ENCODE measurements at regions not wholly inside any gene's neighbourhood (a gene's known extent, or its start where the extent isn't known, plus 50 kb on each side); places are given as distances from the start of the nearest gene placed in this dataset.
"Not testable (repeated sequence)": the region's sequence is repeated elsewhere in the genome, so short reads cannot be mapped to it uniquely, and the experiment has no call there.

GRCh38 chr15:25173241-25174028 is 218.6 kb downstream of the SNRPN start:
- no peak overlapping the region for H3K4me3 ChIP-seq (ENCODE audit: control insufficient read depth, low read depth, low read length)
- TF ChIP-seq, protein P1, sequence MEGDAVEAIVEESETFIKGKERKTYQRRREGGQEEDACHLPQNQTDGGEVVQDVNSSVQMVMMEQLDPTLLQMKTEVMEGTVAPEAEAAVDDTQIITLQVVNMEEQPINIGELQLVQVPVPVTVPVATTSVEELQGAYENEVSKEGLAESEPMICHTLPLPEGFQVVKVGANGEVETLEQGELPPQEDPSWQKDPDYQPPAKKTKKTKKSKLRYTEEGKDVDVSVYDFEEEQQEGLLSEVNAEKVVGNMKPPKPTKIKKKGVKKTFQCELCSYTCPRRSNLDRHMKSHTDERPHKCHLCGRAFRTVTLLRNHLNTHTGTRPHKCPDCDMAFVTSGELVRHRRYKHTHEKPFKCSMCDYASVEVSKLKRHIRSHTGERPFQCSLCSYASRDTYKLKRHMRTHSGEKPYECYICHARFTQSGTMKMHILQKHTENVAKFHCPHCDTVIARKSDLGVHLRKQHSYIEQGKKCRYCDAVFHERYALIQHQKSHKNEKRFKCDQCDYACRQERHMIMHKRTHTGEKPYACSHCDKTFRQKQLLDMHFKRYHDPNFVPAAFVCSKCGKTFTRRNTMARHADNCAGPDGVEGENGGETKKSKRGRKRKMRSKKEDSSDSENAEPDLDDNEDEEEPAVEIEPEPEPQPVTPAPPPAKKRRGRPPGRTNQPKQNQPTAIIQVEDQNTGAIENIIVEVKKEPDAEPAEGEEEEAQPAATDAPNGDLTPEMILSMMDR (IDR thresholded peaks at IDR 0.05; ENCODE audit: control insufficient read depth, insufficient read depth, low read depth, low read length, missing control alignments), result no peak
- no peak for DNase-seq (ENCODE audit: low read depth)

DNA sequence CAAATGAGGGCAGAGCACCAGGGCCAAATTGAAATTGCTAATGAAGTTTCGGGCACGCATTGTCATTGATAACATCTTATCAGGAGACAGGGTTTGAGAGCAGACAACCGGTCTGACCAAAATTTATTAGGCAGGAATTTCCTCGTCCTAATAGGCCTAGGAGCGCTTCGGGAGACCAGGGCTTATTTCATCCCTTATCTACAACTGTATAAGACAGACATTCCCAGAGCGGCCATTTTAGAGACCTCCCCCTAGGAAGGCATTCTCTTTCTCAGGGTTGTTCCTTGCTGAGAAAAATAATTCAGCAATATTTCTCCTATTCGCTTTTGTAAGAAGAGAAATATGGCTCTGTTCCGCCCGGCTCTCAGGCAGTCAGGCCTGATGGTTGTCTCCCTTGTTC is 219.4 kb downstream of the SNRPN start:
- H3K4me3 ChIP-seq (ENCODE audit: control insufficient read depth, low read depth, low read length); DNase-seq (ENCODE audit: low read depth): not testable (repeated sequence)

GRCh38 chr15:25175033-25175788 is 220.4 kb downstream of the SNRPN start:
- no peak for DNase-seq (ENCODE audit: low read depth)
- TF ChIP-seq, protein P1 (IDR thresholded peaks at IDR 0.05; ENCODE audit: control insufficient read depth, insufficient read depth, low read depth, low read length, missing control alignments), result no peak
- no peak overlapping the region for H3K4me3 ChIP-seq (ENCODE audit: control insufficient read depth, low read depth, low read length)

DNA sequence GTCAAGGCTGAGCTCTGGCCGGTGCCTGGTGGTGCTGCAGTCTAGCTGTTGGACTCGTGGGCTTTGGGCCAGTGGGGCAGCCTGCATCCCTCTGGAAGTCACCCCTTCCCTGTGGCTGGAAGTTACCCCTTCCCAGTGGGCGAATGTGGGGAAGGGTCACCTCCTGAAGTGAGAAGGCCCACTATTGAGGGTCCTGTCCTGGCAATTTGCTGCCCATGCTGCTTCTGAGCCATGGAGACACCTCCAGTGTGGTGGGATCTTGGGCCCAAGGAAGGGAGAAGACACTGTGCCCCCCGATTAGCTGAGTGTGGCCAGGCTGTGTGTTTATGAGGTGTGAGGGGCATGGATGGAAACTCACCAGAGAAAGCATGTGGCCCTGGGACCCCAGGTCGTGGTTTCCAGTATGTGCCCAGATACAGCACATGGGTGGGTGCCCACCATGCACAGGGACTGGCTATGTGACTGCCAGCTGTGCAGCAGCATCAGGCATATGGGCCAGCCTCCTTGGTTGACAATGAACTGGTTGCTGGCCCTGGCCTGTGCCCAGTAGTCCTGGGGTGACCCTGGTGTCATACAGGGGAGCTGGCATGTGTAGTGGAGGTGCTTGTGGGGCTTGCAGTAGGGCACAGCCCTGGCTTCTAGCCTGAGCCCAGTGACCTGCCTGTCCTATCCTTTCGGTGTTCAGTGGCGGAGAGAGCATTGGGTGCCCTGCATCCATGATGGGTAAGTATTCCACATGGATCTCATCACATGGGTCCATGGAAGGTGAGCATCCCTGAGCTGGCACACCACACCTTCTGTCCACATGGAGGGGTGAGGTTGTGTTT is 221.2 kb downstream of the SNRPN start:
- TF ChIP-seq, protein P1 (IDR thresholded peaks at IDR 0.05; ENCODE audit: control insufficient read depth, insufficient read depth, low read depth, low read length, missing control alignments), result no peak
- DNase-seq (ENCODE audit: low read depth), result no peak
- no peak overlapping the region for H3K4me3 ChIP-seq (ENCODE audit: control insufficient read depth, low read depth, low read length)

GRCh38 chr15:25176616-25176923 is 221.8 kb downstream of the SNRPN start:
- DNase-seq (ENCODE audit: low read depth), result no peak
- TF ChIP-seq, protein P1 (IDR thresholded peaks at IDR 0.05; ENCODE audit: control insufficient read depth, insufficient read depth, low read depth, low read length, missing control alignments), result no peak

DNA sequence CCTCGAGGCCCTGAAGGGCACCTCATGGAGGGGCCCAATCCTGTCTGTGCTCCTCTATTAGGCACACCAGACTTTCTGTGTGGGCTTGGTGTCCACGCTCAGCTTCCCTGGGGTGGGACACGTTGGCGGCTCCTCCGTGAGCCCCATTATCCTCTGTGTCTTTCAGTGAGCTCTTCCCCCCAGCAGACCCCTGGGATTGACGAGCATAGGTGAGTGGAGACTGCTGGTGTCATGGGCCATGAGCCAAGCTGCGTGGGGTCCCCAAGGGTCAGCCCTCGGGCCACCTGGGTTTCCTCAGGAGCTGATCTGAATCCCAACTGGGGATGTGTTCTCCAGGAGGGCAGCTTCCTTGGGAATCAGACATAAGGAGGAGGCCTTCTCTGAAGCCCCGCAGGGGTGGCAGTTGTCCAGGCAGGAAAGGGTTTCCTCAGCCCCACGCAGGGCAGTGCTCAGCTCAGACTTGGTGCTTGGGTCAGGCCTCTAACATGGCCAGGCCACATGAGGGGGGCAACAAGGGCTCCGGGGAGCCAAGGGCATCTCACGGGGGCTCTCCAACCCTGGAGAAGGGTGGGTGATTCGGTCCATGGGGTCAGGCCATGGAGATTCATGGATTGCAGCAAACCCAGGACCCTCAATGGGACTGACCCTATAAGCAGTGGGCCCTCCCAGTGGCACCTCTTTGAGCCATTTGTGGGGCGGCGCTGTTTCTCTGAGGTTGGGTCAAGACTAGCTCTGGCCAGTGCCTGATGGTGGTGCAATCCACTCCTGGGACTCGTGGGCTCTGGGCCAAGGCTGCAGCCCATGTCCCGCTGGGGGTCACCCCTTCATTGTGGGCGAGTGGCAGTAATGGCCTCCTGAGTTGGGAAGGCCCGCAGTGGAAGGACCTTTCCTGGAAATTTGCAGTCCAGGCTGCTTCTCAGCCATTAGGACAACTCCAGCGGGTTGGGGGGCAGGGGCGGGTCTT is 222.5 kb downstream of the SNRPN start:
- no peak overlapping the region for H3K4me3 ChIP-seq (ENCODE audit: control insufficient read depth, low read depth, low read length)
- TF ChIP-seq, protein P1 (IDR thresholded peaks at IDR 0.05; ENCODE audit: control insufficient read depth, insufficient read depth, low read depth, low read length, missing control alignments), result no peak
- DNase-seq (ENCODE audit: low read depth), result no peak

More at GRCh38 chr15:25176616-25176923, 221.8 kb downstream of the SNRPN start:
- no peak overlapping the region for H3K4me3 ChIP-seq (ENCODE audit: control insufficient read depth, low read depth, low read length)
